CD14-positive monocyte (primary cell): ENCODE measurements at regions not wholly inside any gene's neighbourhood (a gene's known extent, or its start where the extent isn't known, plus 50 kb on each side); places are given as distances from the start of the nearest gene placed in this dataset.

ENCODE experiments used
- DNase-seq, 3 donors: peaks; one replicate each; pipeline ENCODE4 v3.0.0-alpha.2; 2011 to 2022
- H2AFZ ChIP-seq: 2 replicates; pipeline ENCODE4 v1.6.0; 2012; ENCODE audit warnings: mild to moderate bottlenecking, low read depth, low read length, inconsistent platforms; ENCODE audit not compliant: insufficient read depth, poor library complexity, severe bottlenecking
- H3K27ac ChIP-seq, 2 donors: 1 replicate in 1 of 2; 2 replicates in 1 of 2; pipeline ENCODE4 v1.5.1; 2012 to 2013; ENCODE audit warnings: low read length in 2 of 2, control low read depth in 1 of 2, inconsistent platforms in 1 of 2, low read depth in 1 of 2, mild to moderate bottlenecking in 1 of 2
- H3K27me3 ChIP-seq, 2 donors: one replicate each; pipeline versions ENCODE4 v1.6.0 to v1.6.1; 2011 to 2013; ENCODE audit warnings: low read length in 2 of 2; ENCODE audit not compliant: control insufficient read depth in 2 of 2, insufficient read depth in 2 of 2
- H3K36me3 ChIP-seq, 2 donors: replicated peaks in 1 of 2; 1 replicate in 1 of 2; 2 replicates in 1 of 2; pipeline versions ENCODE4 v1.5.1 to v1.6.1; 2012 to 2013; ENCODE audit warnings: low read length in 2 of 2, control low read depth in 1 of 2, inconsistent platforms in 1 of 2, mild to moderate bottlenecking in 1 of 2; ENCODE audit not compliant: insufficient read depth in 2 of 2, control insufficient read depth in 1 of 2
- H3K4me1 ChIP-seq, 2 donors: 1 replicate in 1 of 2; 2 replicates in 1 of 2; pipeline versions ENCODE4 v1.5.1 to v1.6.1; 2012 to 2013; ENCODE audit warnings: low read length in 2 of 2, control low read depth in 1 of 2, inconsistent platforms in 1 of 2, mild to moderate bottlenecking in 1 of 2, moderate library complexity in 1 of 2; ENCODE audit not compliant: insufficient read depth in 2 of 2, control insufficient read depth in 1 of 2
- H3K4me2 ChIP-seq: replicated peaks from 2 replicates; pipeline ENCODE3; 2012; ENCODE audit warnings: low read length, moderate library complexity, mild to moderate bottlenecking; ENCODE audit not compliant: poor library complexity, severe bottlenecking; ENCODE audit errors: extremely low read depth
- H3K4me3 ChIP-seq, 3 experiments: fragments of 200-600 bp in 1 of 3; sonication (generic) in 1 of 3; replicated peaks in 1 of 3; 1 replicate in 2 of 3; 2 replicates in 1 of 3; pipeline ENCODE4 v1.5.1; 2011 to 2013; ENCODE audit warnings: low read length in 3 of 3, mild to moderate bottlenecking in 3 of 3, control low read depth in 2 of 3, low read depth in 2 of 3, inconsistent platforms in 1 of 3, moderate library complexity in 1 of 3
- H3K79me2 ChIP-seq: 2 replicates; pipeline ENCODE4 v1.6.0; 2012; ENCODE audit warnings: mild to moderate bottlenecking, control low read depth, inconsistent platforms, low read length, moderate library complexity; ENCODE audit not compliant: insufficient read depth
- H3K9ac ChIP-seq: 2 replicates; pipeline ENCODE4 v1.6.0; 2017; ENCODE audit warnings: low read length, mild to moderate bottlenecking; ENCODE audit not compliant: insufficient read depth, poor library complexity, severe bottlenecking
- H3K9me3 ChIP-seq, 2 donors: replicated peaks in 1 of 2; 1 replicate in 1 of 2; 2 replicates in 1 of 2; pipeline versions ENCODE4 v1.5.1 to v1.6.1; 2012 to 2013; ENCODE audit warnings: low read length in 2 of 2, control low read depth in 1 of 2; ENCODE audit not compliant: control insufficient read depth in 1 of 2, insufficient read depth in 1 of 2
- H4K20me1 ChIP-seq: 2 replicates; pipeline ENCODE4 v1.6.0; 2012; ENCODE audit warnings: mild to moderate bottlenecking, low read length, control low read depth, moderate library complexity; ENCODE audit not compliant: insufficient read depth
- H3K27ac Mint-ChIP-seq, 7 donors: one replicate each; pipeline ENCODE4 v1.8.0; 2020; ENCODE audit warnings: mild to moderate bottlenecking in 7 of 7, mixed read lengths in 7 of 7, moderate library complexity in 6 of 7, inconsistent platforms in 2 of 7
- H3K27me3 Mint-ChIP-seq, 3 donors: one replicate each; pipeline ENCODE4 v1.8.0; 2021 to 2022; ENCODE audit warnings: low read depth in 3 of 3, mild to moderate bottlenecking in 3 of 3, mixed read lengths in 3 of 3, moderate library complexity in 3 of 3, inconsistent platforms in 1 of 3
- H3K36me3 Mint-ChIP-seq, 2 donors: one replicate each; pipeline ENCODE4 v1.8.0; 2020; ENCODE audit warnings: mixed read lengths in 2 of 2, inconsistent platforms in 1 of 2, mild to moderate bottlenecking in 1 of 2
- H3K4me1 Mint-ChIP-seq: one replicate; pipeline ENCODE4 v1.8.0; 2020; ENCODE audit warnings: mild to moderate bottlenecking, mixed read lengths
- H3K4me3 Mint-ChIP-seq, 2 donors: one replicate each; pipeline ENCODE4 v1.8.0; 2020; ENCODE audit warnings: mild to moderate bottlenecking in 2 of 2, mixed read lengths in 2 of 2, moderate library complexity in 1 of 2
- H3K9me3 Mint-ChIP-seq, 7 donors: one replicate each; pipeline ENCODE4 v1.8.0; 2020 to 2022; ENCODE audit warnings: mixed read lengths in 7 of 7, mild to moderate bottlenecking in 6 of 7, moderate library complexity in 6 of 7, inconsistent platforms in 2 of 7
- WGBS: methylation state at CpG from one replicate; pipeline ENCODE4 v1.1.5; 2013; ENCODE audit warnings: missing lambda C conversion rate; ENCODE audit not compliant: insufficient coverage; 5-methylcytosine and 5-hydroxymethylcytosine counted together
- intact Hi-C, 2 donors: fragments of 100-400 bp; cut with micrococcal nuclease; formaldehyde crosslinking; loops; one replicate each; pipeline versions ENCODE4 v1.15.0 to v1.15.1; 2023
- TF ChIP-seq, protein P1 (sequence below): fragments of 200-600 bp; IDR thresholded peaks from one replicate; pipeline ENCODE4 v1.8.0; 2022; ENCODE audit warnings: antibody characterized with exemption, mild to moderate bottlenecking

DNA sequence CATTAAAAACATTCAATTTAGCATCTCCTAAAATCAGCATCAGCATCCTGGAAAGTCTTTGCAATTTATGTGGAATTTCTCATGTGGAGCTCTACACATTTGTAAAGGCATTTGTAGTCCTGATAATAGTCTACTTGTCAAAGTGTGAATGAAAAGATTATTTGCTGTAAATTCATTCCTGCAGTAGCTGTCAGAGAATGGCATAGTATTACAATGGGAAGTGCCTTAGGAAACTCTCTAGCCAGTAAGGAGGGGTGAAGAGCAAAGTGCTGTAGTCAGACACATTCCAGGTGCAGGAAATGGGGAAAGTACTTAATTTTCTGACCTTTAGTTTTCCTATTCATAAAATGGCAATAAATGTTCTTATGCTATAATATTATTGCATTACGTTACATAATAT, 627.9 kb downstream of the KCTD16 start:
- no peaks in the 10 kb centered on the region for H3K27me3 Mint-ChIP-seq
- Histone ChIP-seq H3K4me3 (no peak overlapping the region), H3K4me2 (no peak overlapping the region), H3K27me3 (no peaks in the 10 kb centered on the region), H3K79me2 (no peaks in the 10 kb centered on the region), H3K9me3 (no peaks in the 10 kb centered on the region), H4K20me1 (no peaks in the 10 kb centered on the region), H3K9ac (no peak overlapping the region), H3K4me1 (no peaks in the 10 kb centered on the region), H3K36me3 (no peaks in the 10 kb centered on the region), H2AFZ (no peak overlapping the region), H3K27ac (no peak overlapping the region)
- TF ChIP-seq, protein P1, sequence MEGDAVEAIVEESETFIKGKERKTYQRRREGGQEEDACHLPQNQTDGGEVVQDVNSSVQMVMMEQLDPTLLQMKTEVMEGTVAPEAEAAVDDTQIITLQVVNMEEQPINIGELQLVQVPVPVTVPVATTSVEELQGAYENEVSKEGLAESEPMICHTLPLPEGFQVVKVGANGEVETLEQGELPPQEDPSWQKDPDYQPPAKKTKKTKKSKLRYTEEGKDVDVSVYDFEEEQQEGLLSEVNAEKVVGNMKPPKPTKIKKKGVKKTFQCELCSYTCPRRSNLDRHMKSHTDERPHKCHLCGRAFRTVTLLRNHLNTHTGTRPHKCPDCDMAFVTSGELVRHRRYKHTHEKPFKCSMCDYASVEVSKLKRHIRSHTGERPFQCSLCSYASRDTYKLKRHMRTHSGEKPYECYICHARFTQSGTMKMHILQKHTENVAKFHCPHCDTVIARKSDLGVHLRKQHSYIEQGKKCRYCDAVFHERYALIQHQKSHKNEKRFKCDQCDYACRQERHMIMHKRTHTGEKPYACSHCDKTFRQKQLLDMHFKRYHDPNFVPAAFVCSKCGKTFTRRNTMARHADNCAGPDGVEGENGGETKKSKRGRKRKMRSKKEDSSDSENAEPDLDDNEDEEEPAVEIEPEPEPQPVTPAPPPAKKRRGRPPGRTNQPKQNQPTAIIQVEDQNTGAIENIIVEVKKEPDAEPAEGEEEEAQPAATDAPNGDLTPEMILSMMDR = no peak
- H3K4me3 Mint-ChIP-seq = no peak overlapping the region
- no peak overlapping the region for H3K27ac Mint-ChIP-seq
- no peaks in the 10 kb centered on the region for H3K36me3 Mint-ChIP-seq
- H3K9me3 Mint-ChIP-seq = peaks cover 0 to 6% (median 2%) of the 10 kb centered on the region in 7 donors
- no peaks in the 10 kb centered on the region for H3K4me1 Mint-ChIP-seq
- intact Hi-C loops = no loop called here
- no CpG with 5 or more reads among the region's 1 CpG for WGBS
- DNase-seq = no peak

DNA sequence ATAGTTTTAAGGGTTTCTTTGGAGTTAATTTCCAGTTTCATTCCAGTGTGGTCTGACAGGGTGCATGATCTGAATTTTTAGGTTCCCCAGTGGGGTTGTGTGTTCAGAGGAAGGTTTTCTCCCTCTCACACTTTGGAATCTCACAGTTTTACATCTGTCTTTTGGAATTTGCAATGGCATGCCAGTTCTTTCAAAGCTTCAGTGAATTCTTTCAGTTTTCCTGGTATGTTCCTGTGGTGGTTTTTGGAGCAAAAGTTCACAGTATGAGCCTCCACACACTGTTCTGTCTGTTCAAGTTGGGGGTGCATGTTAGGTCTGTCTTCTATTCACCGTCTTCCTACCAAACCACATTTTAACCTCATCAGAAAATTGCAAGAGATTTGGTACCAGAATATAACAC, 624.2 kb downstream of the KCTD16 start:
- intact Hi-C loops = no loop called here
- H3K4me1 ChIP-seq = no peaks in the 10 kb centered on the region
- Mint-ChIP-seq H3K36me3 (no peaks in the 10 kb centered on the region), H3K27ac (no peak overlapping the region), H3K27me3 (no peaks in the 10 kb centered on the region), H3K4me1 (no peaks in the 10 kb centered on the region), H3K4me3 (no peak overlapping the region), H3K9me3 (peaks cover 0 to 6% (median 3%) of the 10 kb centered on the region in 7 donors)
- WGBS = no CpG with 5 or more reads among the region's 1 CpG
- H3K4me3 ChIP-seq = no peak overlapping the region
- H3K27ac ChIP-seq = no peak overlapping the region
- H3K36me3 ChIP-seq = no peaks in the 10 kb centered on the region
- no peaks in the 10 kb centered on the region for H4K20me1 ChIP-seq
- no peak overlapping the region for H3K9ac ChIP-seq
- no peak overlapping the region for H3K4me2 ChIP-seq
- no peak for DNase-seq
- no peaks in the 10 kb centered on the region for H3K9me3 ChIP-seq
- no peaks in the 10 kb centered on the region for H3K27me3 ChIP-seq
- TF ChIP-seq, protein P1 = no peak
- no peaks in the 10 kb centered on the region for H3K79me2 ChIP-seq
- H2AFZ ChIP-seq = no peak overlapping the region
